Activated T-helper 2 cell treated with anti-CD3 and anti-CD28 coated beads, Interferon-gamma antibody, Interleukin-2, Interleukin-4, amounts not matched to agents 10 μg/mL and 5 μg/mL and 100 μg/mL, durations not matched to agents 14 hours and 24 hours and 36 hours (primary cell): ENCODE measurements at regions not wholly inside any gene's neighbourhood (a gene's known extent, or its start where the extent isn't known, plus 50 kb on each side); places are given as distances from the start of the nearest gene placed in this dataset.
"Not testable (repeated sequence)": the region's sequence is repeated elsewhere in the genome, so short reads cannot be mapped to it uniquely, and the experiment has no call there.

Experiments
- DNase-seq: peaks from one replicate; pipeline ENCODE4 v3.0.0; 2021; ENCODE audit warnings: low spot score
- H3K27ac Mint-ChIP-seq: one replicate; pipeline ENCODE4 v1.8.0; 2021; ENCODE audit warnings: mixed read lengths
- H3K27me3 Mint-ChIP-seq: one replicate; pipeline ENCODE4 v1.8.0; 2021; ENCODE audit warnings: low read depth, mixed read lengths
- H3K36me3 Mint-ChIP-seq: one replicate; pipeline ENCODE4 v1.8.0; 2021; ENCODE audit warnings: low read depth, mixed read lengths
- H3K4me1 Mint-ChIP-seq: one replicate; pipeline ENCODE4 v1.8.0; 2021; ENCODE audit warnings: low read depth, mixed read lengths
- H3K4me3 Mint-ChIP-seq: one replicate; pipeline ENCODE4 v1.8.0; 2021; ENCODE audit warnings: low read depth, mild to moderate bottlenecking, moderate library complexity, mixed read lengths
- H3K9me3 Mint-ChIP-seq: one replicate; pipeline ENCODE4 v1.8.0; 2021; ENCODE audit warnings: mixed read lengths
- intact Hi-C: fragments of 100-400 bp; cut with micrococcal nuclease; formaldehyde crosslinking; loops from one replicate; pipeline ENCODE4 v1.15.1; 2023

DNA sequence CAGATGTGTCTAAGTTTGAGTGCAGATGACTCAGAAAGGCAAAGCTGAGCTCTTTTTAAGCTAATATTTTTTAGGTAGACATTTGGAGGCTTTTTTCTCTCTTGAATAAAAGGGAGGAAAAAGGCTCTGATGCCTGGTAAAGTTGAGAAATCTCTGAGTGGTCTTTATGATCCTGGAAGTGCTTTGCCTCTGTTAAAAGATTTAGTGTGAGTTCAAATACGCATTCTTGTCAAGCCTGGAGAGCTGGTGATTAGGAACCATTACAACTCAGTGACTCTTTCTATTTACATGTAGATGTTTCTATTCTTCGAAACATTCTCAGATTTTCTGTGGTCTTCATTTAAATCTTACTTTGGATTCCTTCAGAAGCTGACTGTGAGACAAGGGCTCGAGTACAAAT, 143.4 kb upstream of the MED14 start:
- no peaks in the 10 kb centered on the region for H3K36me3 Mint-ChIP-seq
- peaks cover 1% of the 10 kb centered on the region for H3K27me3 Mint-ChIP-seq
- no peak overlapping the region for H3K4me3 Mint-ChIP-seq
- H3K4me1 Mint-ChIP-seq = peaks cover 3% of the 10 kb centered on the region
- H3K27ac Mint-ChIP-seq = no peak overlapping the region
- intact Hi-C loops = loop anchor here (1.0 kb wide), 1 partner anchor 237 kb away; no protein-coding TSS in a partner anchor
- DNase-seq = no peak
- H3K9me3 Mint-ChIP-seq = no peaks in the 10 kb centered on the region

DNA sequence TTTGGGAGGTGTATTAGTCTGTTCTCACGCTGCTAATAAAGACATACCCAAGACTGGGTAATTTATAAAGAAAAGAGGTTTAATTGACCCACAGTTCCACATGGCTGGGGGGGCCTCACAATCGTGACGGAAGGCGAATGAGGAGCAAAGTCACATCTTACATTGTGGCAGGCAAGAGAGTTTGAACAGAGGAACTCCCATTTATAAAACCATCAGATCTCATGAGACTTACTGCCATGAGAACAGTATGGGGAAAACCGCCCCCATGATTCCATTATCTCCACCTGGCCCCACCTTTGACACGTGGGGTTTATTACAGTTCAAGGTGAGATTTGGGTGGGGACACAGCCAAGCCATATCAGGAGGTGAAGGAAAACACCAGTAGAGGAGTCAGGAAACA, 143.8 kb upstream of the MED14 start:
- H3K27ac Mint-ChIP-seq, H3K27me3 Mint-ChIP-seq, H3K9me3 Mint-ChIP-seq, H3K4me1 Mint-ChIP-seq, DNase-seq, H3K36me3 Mint-ChIP-seq, H3K4me3 Mint-ChIP-seq, intact Hi-C loops: not testable (repeated sequence)

DNA sequence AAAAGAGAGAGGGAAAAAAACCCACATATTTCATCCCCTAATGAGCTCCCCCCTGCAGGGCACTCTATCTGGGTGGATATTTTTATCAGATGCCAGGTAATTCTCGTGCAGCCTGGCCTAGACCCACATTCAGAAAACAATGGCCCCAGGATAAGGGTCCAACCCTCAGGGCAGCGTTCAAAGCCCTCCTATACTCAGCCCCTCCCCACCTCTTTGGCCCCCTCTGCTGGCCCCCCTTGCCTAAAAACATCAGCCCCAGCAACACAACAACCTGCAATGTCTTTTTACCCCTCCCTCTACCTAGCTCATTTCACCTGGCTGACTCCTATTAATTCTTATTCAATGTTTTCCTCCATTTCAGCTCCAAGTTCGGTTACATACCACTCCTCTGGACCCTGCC, 145.4 kb upstream of the MED14 start:
- H3K4me1 Mint-ChIP-seq = peaks cover 3% of the 10 kb centered on the region
- H3K4me3 Mint-ChIP-seq = no peak overlapping the region
- no peaks in the 10 kb centered on the region for H3K9me3 Mint-ChIP-seq
- no peak for DNase-seq
- H3K27ac Mint-ChIP-seq = no peak overlapping the region
- H3K36me3 Mint-ChIP-seq = no peaks in the 10 kb centered on the region
- H3K27me3 Mint-ChIP-seq = peaks cover 1% of the 10 kb centered on the region
- intact Hi-C loops = loop anchor here (10.0 kb wide), 1 partner anchor 124 kb away; no protein-coding TSS in a partner anchor

DNA sequence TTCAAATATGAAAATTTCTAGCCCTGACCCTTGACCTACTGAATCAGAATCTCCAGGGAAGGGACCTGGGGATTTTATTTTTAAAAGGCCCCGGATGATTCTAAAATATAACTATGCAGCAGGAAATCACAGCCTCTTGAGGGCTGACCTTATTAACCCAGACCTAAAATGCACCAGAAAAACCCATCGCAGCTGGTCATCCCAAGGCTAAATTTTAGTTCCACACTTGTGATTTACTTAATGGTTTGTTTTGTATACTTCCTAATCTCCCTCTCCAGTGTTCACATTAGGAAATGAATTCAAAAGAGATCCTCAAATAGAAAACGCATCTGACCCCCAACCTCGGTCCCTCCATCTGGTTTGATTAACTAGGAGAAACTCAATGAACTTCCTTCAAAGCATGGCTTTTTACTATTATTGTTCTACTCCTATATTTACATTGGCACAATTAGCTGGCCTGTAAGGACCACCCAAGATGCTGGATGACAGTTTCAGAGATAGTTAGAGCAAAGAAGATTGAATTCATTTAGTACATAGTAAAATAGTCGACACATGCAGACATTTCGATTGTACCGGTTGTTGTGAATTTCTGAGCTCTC, 147.8 kb upstream of the MED14 start:
- no peak overlapping the region for H3K4me3 Mint-ChIP-seq
- H3K4me1 Mint-ChIP-seq = peaks cover 7% of the 10 kb centered on the region
- no peaks in the 10 kb centered on the region for H3K36me3 Mint-ChIP-seq
- peaks cover 1% of the 10 kb centered on the region for H3K27me3 Mint-ChIP-seq
- intact Hi-C loops = loop anchor here (10.0 kb wide), 1 partner anchor 122 kb away; no protein-coding TSS in a partner anchor
- H3K27ac Mint-ChIP-seq = no peak overlapping the region
- no peak for DNase-seq
- H3K9me3 Mint-ChIP-seq = no peaks in the 10 kb centered on the region

DNA sequence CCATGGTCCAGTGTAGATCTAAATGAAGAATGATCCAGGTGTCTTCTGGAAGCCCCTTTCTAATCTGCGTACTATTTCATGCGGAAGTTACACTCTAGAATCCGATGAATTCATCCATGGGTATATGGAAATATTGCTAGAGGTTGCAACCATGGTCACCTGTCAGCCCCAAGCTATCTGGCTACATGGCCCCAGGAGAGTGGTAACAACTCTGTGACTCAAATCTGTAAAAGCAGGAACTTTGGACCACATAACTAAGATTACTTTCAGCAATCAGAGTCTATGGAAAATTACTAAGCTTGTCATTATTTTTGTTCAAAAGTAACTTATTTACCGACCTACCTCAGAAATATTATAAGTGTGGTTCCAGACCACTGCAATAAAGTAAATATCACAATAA, 150.6 kb upstream of the MED14 start:
- no peak overlapping the region for H3K27ac Mint-ChIP-seq
- intact Hi-C loops = loop anchor here (10.0 kb wide), 1 partner anchor 119 kb away; no protein-coding TSS in a partner anchor
- H3K27me3 Mint-ChIP-seq = peaks cover 1% of the 10 kb centered on the region
- DNase-seq = no peak
- H3K36me3 Mint-ChIP-seq = no peaks in the 10 kb centered on the region
- H3K9me3 Mint-ChIP-seq = no peaks in the 10 kb centered on the region
- H3K4me3 Mint-ChIP-seq = no peak overlapping the region
- H3K4me1 Mint-ChIP-seq = peaks cover 6% of the 10 kb centered on the region

DNA sequence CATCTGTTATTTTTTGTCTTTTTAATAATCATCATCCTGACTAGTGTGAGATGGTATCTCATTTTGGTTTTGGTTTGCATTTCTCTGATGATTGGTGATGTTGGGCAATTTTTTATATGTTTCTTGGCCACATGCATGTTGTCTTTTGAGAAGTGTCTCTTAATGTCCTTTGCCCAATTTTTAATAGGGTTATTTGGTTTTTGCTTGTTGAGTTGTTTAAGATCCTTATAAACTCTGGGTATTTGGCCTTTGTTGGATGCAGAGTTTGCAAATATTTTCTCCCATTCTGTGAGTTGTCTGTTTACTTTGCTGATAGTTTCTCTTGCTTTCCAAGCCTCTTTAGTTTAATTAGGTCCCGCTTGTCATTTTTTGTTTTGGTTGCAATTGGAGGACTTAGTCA, 152.1 kb upstream of the MED14 start:
- peaks cover 6% of the 10 kb centered on the region for H3K4me1 Mint-ChIP-seq
- no peak overlapping the region for H3K27ac Mint-ChIP-seq
- H3K27me3 Mint-ChIP-seq = peaks cover 1% of the 10 kb centered on the region
- H3K36me3 Mint-ChIP-seq = no peaks in the 10 kb centered on the region
- no peak for DNase-seq
- H3K4me3 Mint-ChIP-seq = no peak overlapping the region
- intact Hi-C loops = loop anchor here (10.0 kb wide), 1 partner anchor 117 kb away; no protein-coding TSS in a partner anchor
- no peaks in the 10 kb centered on the region for H3K9me3 Mint-ChIP-seq

DNA sequence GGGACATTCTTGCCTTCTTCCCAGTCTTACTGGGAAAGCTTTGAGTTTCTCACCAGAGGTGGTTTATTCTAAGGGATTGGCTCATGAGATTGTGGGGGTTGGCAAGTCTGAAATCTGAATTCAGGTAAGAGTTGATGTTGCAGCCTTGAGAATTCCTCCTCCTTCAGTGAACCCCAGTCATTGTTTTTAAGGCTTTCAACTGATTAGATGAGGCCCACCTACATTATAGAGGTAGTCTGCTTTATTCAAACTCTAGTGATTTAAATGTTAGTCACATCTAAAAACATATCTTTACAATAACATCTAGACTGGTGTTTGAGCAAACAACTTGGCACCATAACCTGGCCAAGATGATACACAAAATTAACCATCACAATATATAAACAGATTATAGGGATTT, 156.5 kb upstream of the MED14 start:
- Mint-ChIP-seq H3K4me3 (no peak overlapping the region), H3K9me3 (no peaks in the 10 kb centered on the region), H3K27me3 (no peaks in the 10 kb centered on the region), H3K36me3 (no peaks in the 10 kb centered on the region), H3K4me1 (peaks cover 6% of the 10 kb centered on the region), H3K27ac (no peak overlapping the region)
- no peak for DNase-seq
- intact Hi-C loops = no loop called here

DNA sequence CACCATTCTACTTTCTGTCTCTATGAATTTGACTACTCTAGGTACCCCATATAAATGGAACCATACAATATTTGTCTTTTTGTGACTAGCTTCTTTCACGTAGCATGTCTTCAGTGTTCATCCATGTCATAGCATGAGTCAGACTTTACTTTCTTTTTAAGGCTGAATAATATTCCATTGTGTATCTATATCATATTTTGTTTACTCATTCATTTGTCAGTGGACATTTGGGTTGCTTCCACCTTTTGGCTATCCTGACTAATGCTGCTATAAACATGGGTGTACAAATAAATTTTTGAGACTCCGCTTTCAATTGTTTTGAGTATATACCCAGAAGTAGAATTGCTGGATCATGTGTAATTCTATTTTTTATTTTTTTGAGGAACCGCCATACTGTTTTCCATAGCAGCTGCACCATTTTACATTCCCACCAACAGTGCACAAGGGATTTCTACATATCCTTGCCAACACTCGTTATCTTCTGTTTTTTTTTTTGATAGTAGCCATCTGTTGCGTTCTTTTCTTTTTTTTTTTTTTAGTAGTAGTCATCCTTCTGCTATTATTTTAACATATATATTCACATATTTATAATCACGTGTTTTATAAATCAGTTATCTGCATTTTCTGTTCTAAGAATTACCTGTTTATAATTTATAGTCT, 158.0 kb upstream of the MED14 start:
- intact Hi-C loops = no loop called here
- Mint-ChIP-seq H3K9me3 (no peaks in the 10 kb centered on the region), H3K27me3 (no peaks in the 10 kb centered on the region)

DNA sequence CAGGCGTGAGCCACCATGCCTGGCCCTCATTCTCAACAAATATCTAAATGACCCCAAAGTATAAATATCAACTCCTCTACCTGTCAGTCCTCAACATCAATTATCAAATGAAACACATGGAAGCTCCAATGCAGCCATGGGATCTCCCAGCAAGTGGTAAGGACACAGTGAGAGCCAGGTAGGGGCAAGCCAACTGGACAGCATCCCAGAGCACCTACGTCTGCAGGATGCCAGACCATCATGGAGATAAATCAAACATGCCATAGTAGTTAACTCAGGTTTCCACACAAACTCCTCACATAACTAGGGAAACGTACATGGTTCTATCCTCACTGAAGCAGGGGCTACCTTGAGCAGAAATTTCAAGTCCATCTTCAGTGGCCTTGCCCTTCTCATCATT, 159.9 kb upstream of the MED14 start:
- no peaks in the 10 kb centered on the region for H3K9me3 Mint-ChIP-seq
- H3K27me3 Mint-ChIP-seq = no peaks in the 10 kb centered on the region
- intact Hi-C loops = no loop called here
- no peak overlapping the region for H3K4me3 Mint-ChIP-seq
- H3K36me3 Mint-ChIP-seq = no peaks in the 10 kb centered on the region
- H3K4me1 Mint-ChIP-seq = no peaks in the 10 kb centered on the region
- no peak overlapping the region for H3K27ac Mint-ChIP-seq
- DNase-seq = no peak

More for the DNA sequence above, 158.0 kb upstream of the MED14 start:
- DNase-seq = no peak
- Mint-ChIP-seq H3K36me3 (no peaks in the 10 kb centered on the region), H3K4me3 (no peak overlapping the region), H3K27ac (no peak overlapping the region), H3K4me1 (no peaks in the 10 kb centered on the region)

DNA sequence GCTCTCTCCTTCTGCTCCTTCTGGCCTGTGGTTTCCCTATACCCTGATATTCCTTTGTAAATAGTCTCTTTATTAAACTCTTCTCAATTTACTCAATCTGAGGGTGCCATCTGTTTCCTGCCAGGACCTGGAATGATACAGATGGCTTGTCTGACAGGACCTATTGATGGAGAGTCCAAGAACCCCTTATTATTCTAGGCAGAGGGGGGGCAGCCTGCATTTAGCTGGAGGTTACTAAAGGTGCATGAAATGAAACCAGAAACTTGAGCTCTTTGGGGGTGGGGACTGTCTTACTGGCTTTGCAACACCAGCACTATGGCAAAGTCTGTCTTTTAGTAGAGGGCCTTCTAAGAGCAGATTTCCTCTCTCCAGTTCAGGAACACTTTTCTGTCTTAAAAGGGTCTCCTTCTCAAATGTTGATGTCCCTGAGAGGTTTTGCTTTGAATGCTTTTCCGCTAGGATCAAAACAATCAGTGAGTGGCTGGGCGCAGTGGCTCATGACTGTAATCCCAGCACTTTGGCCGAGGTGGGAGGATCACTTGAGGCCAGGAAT, 162.5 kb upstream of the MED14 start:
- no peak for DNase-seq
- intact Hi-C loops = no loop called here
- peaks cover 3% of the 10 kb centered on the region for H3K27me3 Mint-ChIP-seq

DNA sequence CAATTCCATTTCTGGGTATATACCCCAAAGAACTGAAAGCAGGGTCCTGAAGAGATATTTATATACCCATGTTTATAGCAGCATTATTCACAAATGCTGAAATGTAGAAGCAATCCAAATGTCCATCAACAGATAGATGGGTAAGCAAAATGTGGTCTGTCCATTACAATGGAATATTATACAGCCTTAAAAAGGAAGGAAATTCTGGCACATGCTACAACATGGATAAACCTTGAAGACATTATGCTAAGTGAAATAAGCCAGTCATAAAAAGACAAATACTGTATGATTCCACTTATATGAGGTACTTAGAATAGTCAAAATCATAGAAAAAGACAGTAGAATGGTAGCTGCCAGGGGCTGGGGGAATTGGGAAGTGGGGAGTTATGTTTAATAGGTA, 169.4 kb upstream of the MED14 start:
- H3K9me3 Mint-ChIP-seq, intact Hi-C loops, DNase-seq, H3K4me3 Mint-ChIP-seq, H3K36me3 Mint-ChIP-seq, H3K27ac Mint-ChIP-seq, H3K4me1 Mint-ChIP-seq, H3K27me3 Mint-ChIP-seq: not testable (repeated sequence)

More for the DNA sequence above, 162.5 kb upstream of the MED14 start:
- Mint-ChIP-seq H3K4me1 (no peaks in the 10 kb centered on the region), H3K9me3 (no peaks in the 10 kb centered on the region), H3K4me3 (no peak overlapping the region), H3K36me3 (no peaks in the 10 kb centered on the region), H3K27ac (no peak overlapping the region)

DNA sequence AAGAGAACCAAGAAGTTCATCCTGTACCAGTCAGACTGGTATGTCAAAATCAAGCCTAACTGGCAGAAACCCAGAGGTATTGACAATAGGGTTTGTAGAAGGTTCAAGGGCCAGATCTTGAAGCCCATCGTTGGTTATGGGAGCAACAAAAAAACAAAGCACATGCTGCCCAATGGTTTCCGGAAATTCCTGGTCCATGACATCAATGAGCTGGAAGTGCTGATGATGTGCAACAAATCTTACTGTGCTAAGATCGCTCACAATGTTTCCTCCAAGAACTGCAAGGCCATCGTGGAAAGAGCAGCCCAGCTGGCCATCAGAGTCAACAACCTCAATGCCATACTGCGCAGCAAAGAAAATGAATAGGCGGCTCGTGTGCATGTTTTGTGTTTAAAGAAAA, 172.7 kb upstream of the MED14 start:
- Mint-ChIP-seq H3K27me3 (no peaks in the 10 kb centered on the region), H3K27ac (no peak overlapping the region)

DNA sequence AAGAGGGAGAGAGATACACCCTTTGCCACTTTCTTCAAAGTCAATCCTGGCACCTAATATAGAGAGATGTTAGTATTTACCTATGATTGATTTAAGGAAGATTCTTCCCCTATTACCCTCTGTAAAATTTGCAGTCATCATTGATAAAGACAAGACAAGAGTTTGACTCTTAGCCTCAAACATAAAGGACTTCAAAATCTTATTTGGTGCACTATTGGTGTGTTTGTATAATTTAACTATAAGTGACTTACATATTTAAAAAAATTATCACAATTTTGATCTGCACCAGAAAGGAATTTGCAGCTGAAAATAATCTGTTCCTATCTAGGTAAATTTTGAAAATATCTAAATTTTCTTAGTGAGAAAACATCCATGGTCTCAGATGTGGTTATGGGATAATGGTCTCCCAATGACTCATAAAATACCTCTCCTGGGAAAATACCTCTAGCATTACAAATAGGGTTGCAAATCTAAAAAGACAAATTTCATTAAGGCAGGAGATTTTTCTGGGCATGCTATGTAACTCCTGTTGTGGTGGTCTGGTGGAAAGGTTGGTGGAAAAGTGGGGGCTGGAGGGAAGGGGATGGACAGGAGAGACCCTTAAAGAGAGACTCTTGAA, 173.6 kb upstream of the MED14 start:
- DNase-seq = no peak
- H3K27ac Mint-ChIP-seq = no peak overlapping the region
- H3K4me3 Mint-ChIP-seq = no peak overlapping the region
- intact Hi-C loops = no loop called here
- no peaks in the 10 kb centered on the region for H3K36me3 Mint-ChIP-seq
- no peaks in the 10 kb centered on the region for H3K9me3 Mint-ChIP-seq
- H3K27me3 Mint-ChIP-seq = no peaks in the 10 kb centered on the region
- no peaks in the 10 kb centered on the region for H3K4me1 Mint-ChIP-seq

More for the DNA sequence above, 172.7 kb upstream of the MED14 start:
- Mint-ChIP-seq H3K36me3 (no peaks in the 10 kb centered on the region), H3K9me3 (no peaks in the 10 kb centered on the region), H3K4me3 (no peak overlapping the region), H3K4me1 (no peaks in the 10 kb centered on the region)
- no peak for DNase-seq
- intact Hi-C loops = no loop called here
